PFSK-1 (cell line): ENCODE measurements at regions not wholly inside any gene's neighbourhood (a gene's known extent, or its start where the extent isn't known, plus 50 kb on each side); places are given as distances from the start of the nearest gene placed in this dataset.

Experiments used
- POLR2AphosphoS5 ChIP-seq: IDR thresholded peaks from 2 replicates; pipeline ENCODE4 v1.6.1; 2012; ENCODE audit warnings: low read depth, mild to moderate bottlenecking, control low read depth, low read length, moderate library complexity
- REST ChIP-seq, 2 experiments: IDR thresholded peaks; 2 replicates each; pipeline versions ENCODE4 v1.6.1 to v1.8.0; 2011 to 2012; ENCODE audit warnings: low read depth in 2 of 2, low read length in 2 of 2, control low read depth in 1 of 2, inconsistent platforms in 1 of 2, mild to moderate bottlenecking in 1 of 2, moderate library complexity in 1 of 2; ENCODE audit not compliant: insufficient read depth in 1 of 2
- SIN3A ChIP-seq: IDR thresholded peaks from 2 replicates; pipeline ENCODE4 v1.6.1; 2012; ENCODE audit warnings: mild to moderate bottlenecking, low read length, moderate library complexity, borderline replicate concordance; ENCODE audit not compliant: insufficient read depth
- TAF1 ChIP-seq: IDR thresholded peaks from 2 replicates; pipeline ENCODE4 v1.6.1; 2012; ENCODE audit warnings: low read length, control low read depth, borderline replicate concordance; ENCODE audit not compliant: insufficient read depth

GRCh38 chr21:15383588-15383987 lies 318.8 kb upstream of the NRIP1 start:
- TF ChIP-seq POLR2AphosphoS5: no peak
- TF ChIP-seq REST (IDR thresholded peaks at IDR 0.05; ENCODE audit: insufficient read depth in 1 of 2, low read depth in 2 of 2, low read length in 2 of 2): no peak
- no peak for TF ChIP-seq SIN3A
- TF ChIP-seq TAF1: no peak
